ENCODE measurements at regions not wholly inside any gene's neighbourhood (a gene's known extent, or its start where the extent isn't known, plus 50 kb on each side); places are given as distances from the start of the nearest gene placed in this dataset.
A peak's percentile ranks its signal among the peaks of the same experiment; 100 is the strongest.

DNA sequence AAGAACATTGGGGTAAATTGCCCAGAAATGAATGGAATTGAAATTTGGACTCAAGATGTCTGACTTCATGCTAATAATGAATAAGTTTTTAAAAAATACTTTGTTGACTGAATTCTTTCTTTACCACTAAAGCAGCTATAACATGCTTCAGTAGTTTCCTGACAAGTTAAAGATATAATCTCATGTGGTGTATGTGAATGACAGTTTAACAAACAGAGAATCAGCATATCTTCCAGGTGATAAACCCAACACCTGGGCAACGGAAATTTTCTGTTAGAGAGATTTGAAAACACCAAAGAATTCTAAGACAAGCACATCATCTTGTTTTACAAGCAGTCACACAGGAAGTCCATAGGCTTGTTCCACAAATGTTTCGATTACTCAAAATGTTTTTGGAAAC is 372.6 kb upstream of the VRK2 start:
- no peaks in the 10 kb centered on the region for H4K20me1 ChIP-seq (replicated peaks in 1 of 2; ENCODE audit: control insufficient read depth in 1 of 2, insufficient read depth in 2 of 2, low read length in 2 of 2)
- no peak overlapping the region for H3K4me2 ChIP-seq (ENCODE audit: insufficient read depth in 1 of 2, low read depth in 2 of 2, low read length in 2 of 2)
- CTCF ChIA-PET (ENCODE audit: partially characterized antibody), result no interaction called here
- no peak overlapping the region for H2BK12ac ChIP-seq (ENCODE audit: low read depth, low read length)
- no peaks in the 10 kb centered on the region for H3K9me3 ChIP-seq (ENCODE audit: insufficient read depth in 2 of 2, low read depth in 1 of 2, low read length in 1 of 2)
- POLR2A ChIA-PET (ENCODE audit: partially characterized antibody), result no interaction called here
- H3K23me2 ChIP-seq (ENCODE audit: low read depth, low read length), result no peaks in the 10 kb centered on the region
- no peak overlapping the region for H2BK5ac ChIP-seq (ENCODE audit: low read depth, low read length)
- H3K9ac ChIP-seq (replicated peaks in 1 of 4; ENCODE audit: extremely low read depth in 1 of 4, low read depth in 3 of 4, low read length in 3 of 4), result no peak overlapping the region
- no peak overlapping the region for H3K23ac ChIP-seq (ENCODE audit: insufficient read length)
- H3K18ac ChIP-seq (ENCODE audit: extremely low read depth, low read length), result no peak overlapping the region
- no peaks in the 10 kb centered on the region for H3K79me1 ChIP-seq (ENCODE audit: low read depth, low read length)
- H3K36me3 ChIP-seq (ENCODE audit: control insufficient read depth in 2 of 4, insufficient read depth in 4 of 4, low read length in 3 of 4), result no peaks in the 10 kb centered on the region
- no peak overlapping the region for H4K91ac ChIP-seq (replicated peaks; ENCODE audit: insufficient read length, low read length)
- 0 out of 2 replicates have a peak overlapping the region, but pooled peaks have one; percentile 3 for H2AFZ ChIP-seq (ENCODE audit: low read length)
- H3K56ac ChIP-seq (replicated peaks; ENCODE audit: insufficient read length, low read depth, low read length), result no peak overlapping the region
- H3K4me3 ChIP-seq (ENCODE audit: extremely low read depth in 1 of 4, insufficient read depth in 2 of 4, low read depth in 3 of 4, low read length in 4 of 4), result no peak overlapping the region
- H3K27ac ChIP-seq (ENCODE audit: low read depth, low read length), result no peak overlapping the region
- H3K4ac ChIP-seq (replicated peaks; ENCODE audit: insufficient read length, low read depth, low read length), result no peak overlapping the region
- DNase-seq (ENCODE audit: low read depth in 1 of 2, low spot score in 2 of 2) (no peak), FAIRE-seq (peak; percentile 57)
- H4K5ac ChIP-seq (ENCODE audit: insufficient read length, low read depth, low read length), result no peak overlapping the region
- peaks cover 0 to under 1% (median 0%) of the 10 kb centered on the region in 4 experiments; a peak in 1 of 7 replicates for H3K27me3 ChIP-seq (replicated peaks in 1 of 4; ENCODE audit: control insufficient read depth in 3 of 4, extremely low read depth in 1 of 4, insufficient read depth in 3 of 4, low read length in 3 of 4)
- H2BK120ac ChIP-seq (replicated peaks; ENCODE audit: low read depth, low read length), result no peak overlapping the region
- WGBS, 2 experiments (ENCODE audit: extremely low coverage in 1 of 2, insufficient coverage in 1 of 2, insufficient read length in 1 of 2, insufficient replicate concordance in 2 of 2, low coverage in 1 of 2, low lambda C conversion rate in 2 of 2, missing lambda C conversion rate in 1 of 2), result 89% methylated on average over 2 of the region's 2 CpGs; no CpG with 5 or more reads in 1 of the 2 experiments
- no peak overlapping the region for H4K8ac ChIP-seq (ENCODE audit: extremely low read depth, insufficient read depth, low read length)
- H3K14ac ChIP-seq (ENCODE audit: insufficient read length), result no peak overlapping the region
- H3K79me2 ChIP-seq (ENCODE audit: control insufficient read depth in 1 of 2, insufficient read depth in 2 of 2, low read length in 2 of 2), result no peaks in the 10 kb centered on the region
- H3K4me1 ChIP-seq (replicated peaks in 1 of 4; ENCODE audit: control insufficient read depth in 3 of 4, insufficient read depth in 4 of 4, low read length in 3 of 4), result no peaks in the 10 kb centered on the region
- H2BK15ac ChIP-seq (ENCODE audit: low read length), result no peak overlapping the region
- H2BK20ac ChIP-seq (ENCODE audit: low read length), result no peak overlapping the region
- no peak overlapping the region for H2AK5ac ChIP-seq (ENCODE audit: low read depth, low read length)
- TF ChIP-seq RFX5 (IDR thresholded peaks at IDR 0.05; ENCODE audit: borderline replicate concordance, low read depth, low read length) (no peak), E2F6 (IDR thresholded peaks at IDR 0.05) (no peak), MAFK (IDR thresholded peaks at IDR 0.05; ENCODE audit: low read depth, low read length) (no peak), CTCF (IDR thresholded peaks at IDR 0.05; ENCODE audit: control extremely low read depth in 1 of 3, insufficient read depth in 1 of 3, low read depth in 1 of 3, low read length in 3 of 3) (no peak), SIRT6 (IDR thresholded peaks at IDR 0.05; ENCODE audit: low read length) (no peak), POU5F1 (IDR thresholded peaks at IDR 0.05; ENCODE audit: low read depth, low read length) (no peak)

Data from H1 (cell line).